ENCODE measurements at regions not wholly inside any gene's neighbourhood (a gene's known extent, or its start where the extent isn't known, plus 50 kb on each side); places are given as distances from the start of the nearest gene placed in this dataset.

- FAIRE-seq = no peak
Observed at GRCh38 chr4:151950993-151951670, 190.3 kb upstream of the GATB start.

GRCh38 chr4:151948351-151949016 is 187.7 kb upstream of the GATB start:
- FAIRE-seq (no peak), DNase-seq (ENCODE audit: insufficient read length, low spot score) (no peak)
- TF ChIP-seq SPI1 (IDR thresholded peaks at IDR 0.05; ENCODE audit: low read depth, low read length) = no peak
- TF ChIP-seq TAF1 (IDR thresholded peaks at IDR 0.05; ENCODE audit: low read depth, low read length) = no peak
- TF ChIP-seq PAX5 (IDR thresholded peaks at IDR 0.05; ENCODE audit: insufficient read depth, low read length, severe bottlenecking) = no peak
- no peak for TF ChIP-seq POLR2AphosphoS5 (IDR thresholded peaks at IDR 0.05; ENCODE audit: low read depth, low read length)
- TF ChIP-seq POLR2A (IDR thresholded peaks at IDR 0.05; ENCODE audit: low read depth, low read length) = no peak
- no peak for TF ChIP-seq POU2F2 (IDR thresholded peaks at IDR 0.05; ENCODE audit: low read depth, low read length)

More at GRCh38 chr4:151950993-151951670, 190.3 kb upstream of the GATB start:
- DNase-seq (ENCODE audit: insufficient read length, low spot score) = no peak
- TF ChIP-seq SPI1 (IDR thresholded peaks at IDR 0.05; ENCODE audit: low read depth, low read length) = no peak

GRCh38 chr4:151946718-151947117 is 185.9 kb upstream of the GATB start:
- DNase-seq (ENCODE audit: insufficient read length, low spot score) (no peak), FAIRE-seq (no peak)
- TF ChIP-seq POU2F2 (IDR thresholded peaks at IDR 0.05; ENCODE audit: low read depth, low read length) = no peak
- TF ChIP-seq TAF1 (IDR thresholded peaks at IDR 0.05; ENCODE audit: low read depth, low read length) = no peak
- TF ChIP-seq POLR2A (IDR thresholded peaks at IDR 0.05; ENCODE audit: low read depth, low read length) = no peak
- no peak for TF ChIP-seq SPI1 (IDR thresholded peaks at IDR 0.05; ENCODE audit: low read depth, low read length)
- TF ChIP-seq PAX5 (IDR thresholded peaks at IDR 0.05; ENCODE audit: insufficient read depth, low read length, severe bottlenecking) = no peak
- no peak for TF ChIP-seq POLR2AphosphoS5 (IDR thresholded peaks at IDR 0.05; ENCODE audit: low read depth, low read length)

- no peak for DNase-seq (ENCODE audit: insufficient read length, low spot score)
- TF ChIP-seq TAF1 (IDR thresholded peaks at IDR 0.05; ENCODE audit: low read depth, low read length) = no peak
- TF ChIP-seq POLR2AphosphoS5 (IDR thresholded peaks at IDR 0.05; ENCODE audit: low read depth, low read length) = no peak
- TF ChIP-seq PAX5 (IDR thresholded peaks at IDR 0.05; ENCODE audit: insufficient read depth, low read length, severe bottlenecking) = no peak
- no peak for TF ChIP-seq POLR2A (IDR thresholded peaks at IDR 0.05; ENCODE audit: low read depth, low read length)
- TF ChIP-seq SPI1 (IDR thresholded peaks at IDR 0.05; ENCODE audit: low read depth, low read length) = no peak
- TF ChIP-seq POU2F2 (IDR thresholded peaks at IDR 0.05; ENCODE audit: low read depth, low read length) = no peak
- FAIRE-seq = no peak
Observed at GRCh38 chr4:151942971-151943370, 182.2 kb upstream of the GATB start.

GRCh38 chr4:151940926-151941617 is 180.3 kb upstream of the GATB start:
- DNase-seq (ENCODE audit: insufficient read length, low spot score) = no peak
- no peak for FAIRE-seq
- TF ChIP-seq SPI1 (IDR thresholded peaks at IDR 0.05; ENCODE audit: low read depth, low read length) (peak; percentile 46), POLR2AphosphoS5 (IDR thresholded peaks at IDR 0.05; ENCODE audit: low read depth, low read length) (no peak)

- FAIRE-seq (no peak), DNase-seq (ENCODE audit: insufficient read length, low spot score) (no peak)
- TF ChIP-seq TAF1 (IDR thresholded peaks at IDR 0.05; ENCODE audit: low read depth, low read length) = no peak
Observed at GRCh38 chr4:151940291-151940690, 179.5 kb upstream of the GATB start.

- FAIRE-seq (no peak), DNase-seq (ENCODE audit: insufficient read length, low spot score) (no peak)
- TF ChIP-seq POLR2A (IDR thresholded peaks at IDR 0.05; ENCODE audit: low read depth, low read length) (no peak), PAX5 (IDR thresholded peaks at IDR 0.05; ENCODE audit: insufficient read depth, low read length, severe bottlenecking) (no peak), POU2F2 (IDR thresholded peaks at IDR 0.05; ENCODE audit: low read depth, low read length) (no peak), POLR2AphosphoS5 (IDR thresholded peaks at IDR 0.05; ENCODE audit: low read depth, low read length) (no peak), TAF1 (IDR thresholded peaks at IDR 0.05; ENCODE audit: low read depth, low read length) (no peak), SPI1 (IDR thresholded peaks at IDR 0.05; ENCODE audit: low read depth, low read length) (no peak)
Observed at GRCh38 chr4:151939670-151940069, 178.9 kb upstream of the GATB start.

GRCh38 chr4:151935411-151935810 is 174.6 kb upstream of the GATB start:
- FAIRE-seq (no peak), DNase-seq (ENCODE audit: insufficient read length, low spot score) (no peak)
- TF ChIP-seq POLR2A (IDR thresholded peaks at IDR 0.05; ENCODE audit: low read depth, low read length) (no peak), POU2F2 (IDR thresholded peaks at IDR 0.05; ENCODE audit: low read depth, low read length) (no peak), PAX5 (IDR thresholded peaks at IDR 0.05; ENCODE audit: insufficient read depth, low read length, severe bottlenecking) (no peak), SPI1 (IDR thresholded peaks at IDR 0.05; ENCODE audit: low read depth, low read length) (no peak), POLR2AphosphoS5 (IDR thresholded peaks at IDR 0.05; ENCODE audit: low read depth, low read length) (no peak), TAF1 (IDR thresholded peaks at IDR 0.05; ENCODE audit: low read depth, low read length) (no peak)

GRCh38 chr4:151934766-151935165 is 174.0 kb upstream of the GATB start:
- no peak for FAIRE-seq
- TF ChIP-seq POLR2A (IDR thresholded peaks at IDR 0.05; ENCODE audit: low read depth, low read length) = no peak
- TF ChIP-seq SPI1 (IDR thresholded peaks at IDR 0.05; ENCODE audit: low read depth, low read length) = no peak
- no peak for TF ChIP-seq TAF1 (IDR thresholded peaks at IDR 0.05; ENCODE audit: low read depth, low read length)
- TF ChIP-seq PAX5 (IDR thresholded peaks at IDR 0.05; ENCODE audit: insufficient read depth, low read length, severe bottlenecking) = no peak
- TF ChIP-seq POU2F2 (IDR thresholded peaks at IDR 0.05; ENCODE audit: low read depth, low read length) = no peak
- TF ChIP-seq POLR2AphosphoS5 (IDR thresholded peaks at IDR 0.05; ENCODE audit: low read depth, low read length) = no peak
- no peak for DNase-seq (ENCODE audit: insufficient read length, low spot score)

All from GM12891 (cell line).